ENCODE measurements at regions not wholly inside any gene's neighbourhood (a gene's known extent, or its start where the extent isn't known, plus 50 kb on each side); places are given as distances from the start of the nearest gene placed in this dataset.

DNA sequence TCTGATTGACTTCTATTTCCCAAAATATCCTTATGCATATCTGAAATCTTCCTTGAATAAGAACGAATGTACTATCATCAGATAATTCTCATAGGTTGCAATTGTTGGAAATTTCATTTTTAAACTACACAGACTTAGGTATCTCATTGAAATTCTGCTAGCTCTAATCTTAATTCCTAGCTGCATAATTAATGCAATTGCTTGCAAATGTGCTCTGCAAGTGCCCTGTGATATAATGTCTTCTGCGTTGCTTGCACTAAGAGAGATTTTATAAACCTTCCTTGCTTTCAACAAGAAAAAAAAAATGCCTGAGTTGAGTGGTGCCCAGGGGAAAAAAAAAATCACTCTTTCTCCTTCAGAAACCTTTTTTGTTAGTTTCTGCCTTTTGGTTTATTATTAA is 354.9 kb downstream of the TFAP2A start:
- TF ChIP-seq, protein P1, sequence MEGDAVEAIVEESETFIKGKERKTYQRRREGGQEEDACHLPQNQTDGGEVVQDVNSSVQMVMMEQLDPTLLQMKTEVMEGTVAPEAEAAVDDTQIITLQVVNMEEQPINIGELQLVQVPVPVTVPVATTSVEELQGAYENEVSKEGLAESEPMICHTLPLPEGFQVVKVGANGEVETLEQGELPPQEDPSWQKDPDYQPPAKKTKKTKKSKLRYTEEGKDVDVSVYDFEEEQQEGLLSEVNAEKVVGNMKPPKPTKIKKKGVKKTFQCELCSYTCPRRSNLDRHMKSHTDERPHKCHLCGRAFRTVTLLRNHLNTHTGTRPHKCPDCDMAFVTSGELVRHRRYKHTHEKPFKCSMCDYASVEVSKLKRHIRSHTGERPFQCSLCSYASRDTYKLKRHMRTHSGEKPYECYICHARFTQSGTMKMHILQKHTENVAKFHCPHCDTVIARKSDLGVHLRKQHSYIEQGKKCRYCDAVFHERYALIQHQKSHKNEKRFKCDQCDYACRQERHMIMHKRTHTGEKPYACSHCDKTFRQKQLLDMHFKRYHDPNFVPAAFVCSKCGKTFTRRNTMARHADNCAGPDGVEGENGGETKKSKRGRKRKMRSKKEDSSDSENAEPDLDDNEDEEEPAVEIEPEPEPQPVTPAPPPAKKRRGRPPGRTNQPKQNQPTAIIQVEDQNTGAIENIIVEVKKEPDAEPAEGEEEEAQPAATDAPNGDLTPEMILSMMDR (IDR thresholded peaks at IDR 0.05), result no peak
- TF ChIP-seq POLR2A (IDR thresholded peaks at IDR 0.05), result no peak
